ENCODE measurements at regions not wholly inside any gene's neighbourhood (a gene's known extent, or its start where the extent isn't known, plus 50 kb on each side); places are given as distances from the start of the nearest gene placed in this dataset.

DNA sequence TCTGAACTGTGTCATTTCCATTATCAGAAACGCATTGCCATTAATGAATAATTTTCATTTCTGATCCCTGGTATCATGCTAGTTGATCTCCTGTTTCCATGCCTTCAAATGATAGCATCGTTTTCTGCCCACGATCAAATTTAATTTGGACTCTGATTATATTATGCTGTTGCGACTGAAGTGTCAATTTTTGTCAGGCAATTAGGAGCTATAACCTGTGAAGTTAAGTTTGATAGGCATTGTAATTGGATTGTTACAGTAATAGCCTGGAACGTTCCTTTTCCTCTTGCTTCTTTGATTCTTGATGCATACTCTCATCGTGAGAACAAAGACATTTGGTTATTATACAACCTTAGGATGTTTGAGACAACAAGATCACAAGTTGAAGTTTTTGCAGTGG lies 356.3 kb downstream of the VRK1 start:
- H3K4me1 ChIP-seq, result no peaks in the 10 kb centered on the region
- H3K27me3 ChIP-seq, result peaks cover 0 to 6% of the 10 kb centered on the region in 2 donors
- H3K9me3 ChIP-seq, result no peaks in the 10 kb centered on the region
- TF ChIP-seq CTCF (IDR thresholded peaks at IDR 0.05), result no peak
- no peaks in the 10 kb centered on the region for H3K36me3 ChIP-seq
- intact Hi-C loops (cut with DNase I; ENCODE audit: low total_unique reads), result no loop called here
- no peak for DNase-seq
- H3K4me3 ChIP-seq, result no peak overlapping the region
- no peak overlapping the region for H3K27ac ChIP-seq

DNA sequence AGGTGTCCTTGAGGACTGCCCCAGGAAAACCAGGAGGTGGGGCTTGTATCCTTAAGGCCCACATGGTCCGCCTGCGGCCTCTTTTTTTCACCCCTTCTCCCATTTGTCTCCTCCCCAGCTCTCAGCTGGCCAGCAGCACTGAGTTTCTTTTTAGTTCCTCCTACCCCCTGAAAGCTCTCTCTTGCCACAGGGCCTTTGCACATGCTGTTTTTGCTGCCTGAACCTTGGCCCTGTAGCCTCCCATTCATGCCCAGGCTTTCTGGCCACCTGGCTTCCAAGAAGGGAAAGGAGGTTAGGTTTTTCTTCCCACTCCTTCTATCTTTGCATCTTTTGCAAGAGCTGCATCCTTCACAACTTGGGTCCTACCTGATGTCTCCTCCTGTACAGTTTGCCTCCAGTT lies 358.1 kb downstream of the VRK1 start:
- no peak for TF ChIP-seq CTCF (IDR thresholded peaks at IDR 0.05)
- peaks cover 0 to 6% of the 10 kb centered on the region in 2 donors for H3K27me3 ChIP-seq
- intact Hi-C loops (cut with DNase I; ENCODE audit: low total_unique reads), result no loop called here
- no peak overlapping the region for H3K4me3 ChIP-seq
- no peaks in the 10 kb centered on the region for H3K4me1 ChIP-seq
- no peak for DNase-seq
- no peaks in the 10 kb centered on the region for H3K36me3 ChIP-seq
- H3K9me3 ChIP-seq, result peaks cover 0 to 10% (median 0%) of the 10 kb centered on the region in 3 donors
- no peak overlapping the region for H3K27ac ChIP-seq

- Histone ChIP-seq H3K4me1 (no peaks in the 10 kb centered on the region), H3K27ac (no peak overlapping the region), H3K27me3 (peaks cover 0 to 6% of the 10 kb centered on the region in 2 donors), H3K9me3 (peaks cover 0 to 10% (median 0%) of the 10 kb centered on the region in 3 donors), H3K36me3 (no peaks in the 10 kb centered on the region), H3K4me3 (no peak overlapping the region)
- TF ChIP-seq CTCF (IDR thresholded peaks at IDR 0.05), result no peak
- no peak for DNase-seq
- intact Hi-C loops (cut with DNase I; ENCODE audit: low total_unique reads), result no loop called here
These were observed 358.6 kb downstream of the VRK1 start for GRCh38 chr14:97155814-97156213.

DNA sequence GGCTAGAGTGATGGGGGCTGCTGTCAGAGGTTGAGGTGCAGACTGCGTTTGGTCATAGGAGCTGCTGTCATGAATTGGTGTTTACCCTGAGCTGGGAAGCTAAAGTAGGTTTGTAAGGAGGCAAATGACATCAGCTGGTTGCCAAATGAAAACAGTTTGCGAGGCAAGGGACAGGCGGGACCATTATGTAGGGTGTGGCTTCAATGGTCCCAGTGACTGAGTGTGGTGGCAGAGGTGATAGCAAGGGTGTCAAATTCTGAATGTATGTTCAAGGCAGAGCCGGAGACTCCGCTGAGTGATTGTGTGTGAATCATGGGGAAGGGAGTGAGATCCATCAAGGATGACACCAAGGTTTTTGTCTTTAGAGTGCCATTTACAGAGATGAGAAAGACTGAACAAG lies 359.5 kb downstream of the VRK1 start:
- peaks cover 0 to 6% of the 10 kb centered on the region in 2 donors for H3K27me3 ChIP-seq
- DNase-seq, result no peak
- no peak for TF ChIP-seq CTCF (IDR thresholded peaks at IDR 0.05)
- no peaks in the 10 kb centered on the region for H3K4me1 ChIP-seq
- no peaks in the 10 kb centered on the region for H3K36me3 ChIP-seq
- intact Hi-C loops (cut with DNase I; ENCODE audit: low total_unique reads), result no loop called here
- H3K27ac ChIP-seq, result no peak overlapping the region
- peaks cover 0 to 10% (median 0%) of the 10 kb centered on the region in 3 donors for H3K9me3 ChIP-seq
- H3K4me3 ChIP-seq, result no peak overlapping the region

DNA sequence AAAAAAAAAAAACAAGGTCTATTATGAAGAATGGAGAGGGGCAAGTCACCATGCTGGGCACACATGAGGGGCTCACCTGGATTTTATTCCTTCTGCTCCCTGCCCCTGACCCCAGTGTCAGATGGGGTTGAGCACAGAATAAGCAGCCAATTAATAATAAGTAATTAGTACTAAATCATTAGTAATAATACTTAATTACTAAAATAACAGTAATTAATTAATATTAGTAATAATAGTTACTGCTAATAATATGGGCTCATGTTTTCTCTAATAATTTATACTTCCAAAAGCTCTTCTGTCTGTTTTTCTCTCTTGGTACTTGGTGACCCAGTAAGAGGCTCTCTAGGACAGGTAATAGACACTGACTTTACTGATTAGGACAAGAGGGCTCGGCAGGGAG lies 360.9 kb downstream of the VRK1 start:
- H3K36me3 ChIP-seq, result no peaks in the 10 kb centered on the region
- no peak for DNase-seq
- peaks cover 0 to 6% of the 10 kb centered on the region in 2 donors for H3K27me3 ChIP-seq
- intact Hi-C loops (cut with DNase I; ENCODE audit: low total_unique reads), result no loop called here
- H3K4me3 ChIP-seq, result no peak overlapping the region
- peaks cover 0 to 10% (median 0%) of the 10 kb centered on the region in 3 donors for H3K9me3 ChIP-seq
- no peak overlapping the region for H3K27ac ChIP-seq
- H3K4me1 ChIP-seq, result no peaks in the 10 kb centered on the region
- no peak for TF ChIP-seq CTCF (IDR thresholded peaks at IDR 0.05)

GRCh38 chr14:97159124-97159523 lies 361.9 kb downstream of the VRK1 start:
- H3K4me3 ChIP-seq, result no peak overlapping the region
- no peak for TF ChIP-seq CTCF (IDR thresholded peaks at IDR 0.05)
- intact Hi-C loops (cut with DNase I; ENCODE audit: low total_unique reads), result no loop called here
- H3K27ac ChIP-seq, result no peak overlapping the region
- peaks cover 0 to 6% of the 10 kb centered on the region in 2 donors for H3K27me3 ChIP-seq
- no peaks in the 10 kb centered on the region for H3K36me3 ChIP-seq
- peaks cover 0 to 10% (median 0%) of the 10 kb centered on the region in 3 donors for H3K9me3 ChIP-seq
- H3K4me1 ChIP-seq, result no peaks in the 10 kb centered on the region
- DNase-seq, result no peak
